WTC11 (cell line): ENCODE measurements at regions not wholly inside any gene's neighbourhood (a gene's known extent, or its start where the extent isn't known, plus 50 kb on each side); places are given as distances from the start of the nearest gene placed in this dataset.

Experiments
- ATAC-seq: fragments of 200-7000 bp; cut with Tn5 transposase; 2 replicates; pipeline ENCODE4 v1.10.0; 2021; ENCODE audit warnings: mild to moderate bottlenecking, moderate library complexity
- CTCF ChIA-PET: fragments of 300-600 bp; sonication (Branson Sonifier 250); formaldehyde crosslinking; loops from one replicate; lab custom pipeline; 2021; ENCODE audit warnings: antibody characterized with exemption; lab: Charles Lee
- POLR2A ChIA-PET: fragments of 350-600 bp; sonication (Branson Sonifier 250); formaldehyde crosslinking; loops from one replicate; lab custom pipeline; 2021; ENCODE audit warnings: antibody characterized with exemption; lab: Charles Lee
- DNase-seq: peaks from one replicate; pipeline ENCODE4 v3.0.0; 2021; ENCODE audit warnings: low spot score
- H3K27ac Mint-ChIP-seq: 2 replicates; pipeline ENCODE4 v1.8.0; 2021; ENCODE audit warnings: mixed read lengths
- H3K27me3 Mint-ChIP-seq: 2 replicates; pipeline ENCODE4 v1.8.0; 2021; ENCODE audit warnings: low read depth, mild to moderate bottlenecking, moderate library complexity, mixed read lengths
- H3K36me3 Mint-ChIP-seq: 2 replicates; pipeline ENCODE4 v1.8.0; 2021; ENCODE audit warnings: mixed read lengths
- H3K4me1 Mint-ChIP-seq: 2 replicates; pipeline ENCODE4 v1.8.0; 2022; ENCODE audit warnings: mixed read lengths
- H3K4me3 Mint-ChIP-seq: 2 replicates; pipeline ENCODE4 v1.8.0; 2021; ENCODE audit warnings: mild to moderate bottlenecking, moderate library complexity, mixed read lengths
- H3K9me3 Mint-ChIP-seq: 2 replicates; pipeline ENCODE4 v1.8.0; 2021; ENCODE audit warnings: mixed read lengths
- AFF4 ChIP-seq: sonication (generic); formaldehyde crosslinking; IDR thresholded peaks from 2 replicates; pipeline ENCODE4 v1.8.1; 2023; ENCODE audit warnings: mild to moderate bottlenecking, missing genetic modification reagents, borderline replicate concordance
- ARID4B ChIP-seq: sonication (generic); formaldehyde crosslinking; IDR thresholded peaks from 2 replicates; pipeline ENCODE4 v1.8.0; 2023; ENCODE audit warnings: missing genetic modification reagents, mild to moderate bottlenecking, borderline replicate concordance
- EMX1 ChIP-seq: fragments of 250-450 bp; sonication (Bioruptor Pico); IDR thresholded peaks from 2 replicates; pipeline ENCODE4 v1.8.0; 2021; ENCODE audit warnings: mild to moderate bottlenecking
- IRF2 ChIP-seq: sonication (generic); formaldehyde crosslinking; IDR thresholded peaks from 2 replicates; pipeline ENCODE4 v1.8.0; 2022; ENCODE audit warnings: low read depth, missing genetic modification reagents, borderline replicate concordance
- MLX ChIP-seq: sonication (generic); formaldehyde crosslinking; IDR thresholded peaks from 2 replicates; pipeline ENCODE4 v1.8.1; 2023; ENCODE audit warnings: mild to moderate bottlenecking, missing genetic modification reagents, moderate library complexity
- PRDM15 ChIP-seq: sonication (generic); formaldehyde crosslinking; IDR thresholded peaks from 2 replicates; pipeline ENCODE4 v1.8.0; 2022; ENCODE audit warnings: missing genetic modification reagents
- PREB ChIP-seq: sonication (generic); formaldehyde crosslinking; IDR thresholded peaks from 2 replicates; pipeline ENCODE4 v1.8.1; 2022; ENCODE audit warnings: mild to moderate bottlenecking, missing genetic modification reagents, moderate library complexity, borderline replicate concordance
- RELA ChIP-seq: sonication (generic); formaldehyde crosslinking; IDR thresholded peaks from 2 replicates; pipeline ENCODE4 v1.8.1; 2022; ENCODE audit warnings: missing genetic modification reagents, mild to moderate bottlenecking, borderline replicate concordance
- TEAD1 ChIP-seq: sonication (generic); formaldehyde crosslinking; IDR thresholded peaks from 2 replicates; pipeline ENCODE4 v1.8.0; 2022; ENCODE audit warnings: mild to moderate bottlenecking, missing genetic modification reagents
- TP53 ChIP-seq: sonication (generic); formaldehyde crosslinking; IDR thresholded peaks from 2 replicates; pipeline ENCODE4 v1.8.1; 2023; ENCODE audit warnings: mild to moderate bottlenecking, missing genetic modification reagents
- ZNF219 ChIP-seq: sonication (generic); formaldehyde crosslinking; IDR thresholded peaks from 2 replicates; pipeline ENCODE4 v1.8.0; 2023; ENCODE audit warnings: missing genetic modification reagents, mild to moderate bottlenecking, borderline replicate concordance
- ZNF232 ChIP-seq: sonication (generic); formaldehyde crosslinking; IDR thresholded peaks from 2 replicates; pipeline ENCODE4 v1.8.0; 2022; ENCODE audit warnings: mild to moderate bottlenecking, missing genetic modification reagents
- ZNF396 ChIP-seq: fragments of 250-450 bp; sonication (Bioruptor Pico); IDR thresholded peaks from 2 replicates; pipeline ENCODE4 v1.8.0; 2021; ENCODE audit warnings: mild to moderate bottlenecking, moderate library complexity, borderline replicate concordance
- TF ChIP-seq, protein P1 (sequence below): fragments of 250-450 bp; sonication (Bioruptor Pico); IDR thresholded peaks from 2 replicates; pipeline ENCODE4 v1.9.0; 2021; ENCODE audit warnings: mild to moderate bottlenecking

DNA sequence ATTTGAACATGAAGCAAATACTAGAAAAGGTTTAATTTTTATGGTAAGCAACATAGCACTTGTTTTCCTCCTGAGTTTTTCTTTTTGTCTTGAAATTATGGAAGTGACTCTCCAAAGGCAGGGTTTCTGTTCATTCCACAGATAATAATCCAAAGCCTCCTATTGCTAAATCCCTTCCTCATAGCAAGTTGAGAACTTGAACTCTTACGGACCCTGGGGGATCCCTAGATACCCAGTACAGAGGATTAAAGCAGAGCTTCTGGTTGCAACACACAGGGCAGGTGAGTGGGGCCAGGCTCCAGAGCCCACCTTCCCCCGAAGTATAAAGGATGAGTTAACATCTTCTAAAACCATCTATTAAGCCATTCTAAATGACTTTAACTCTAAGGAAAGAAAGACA, 294.1 kb downstream of the RMST start (continued):
- TF ChIP-seq, protein P1, sequence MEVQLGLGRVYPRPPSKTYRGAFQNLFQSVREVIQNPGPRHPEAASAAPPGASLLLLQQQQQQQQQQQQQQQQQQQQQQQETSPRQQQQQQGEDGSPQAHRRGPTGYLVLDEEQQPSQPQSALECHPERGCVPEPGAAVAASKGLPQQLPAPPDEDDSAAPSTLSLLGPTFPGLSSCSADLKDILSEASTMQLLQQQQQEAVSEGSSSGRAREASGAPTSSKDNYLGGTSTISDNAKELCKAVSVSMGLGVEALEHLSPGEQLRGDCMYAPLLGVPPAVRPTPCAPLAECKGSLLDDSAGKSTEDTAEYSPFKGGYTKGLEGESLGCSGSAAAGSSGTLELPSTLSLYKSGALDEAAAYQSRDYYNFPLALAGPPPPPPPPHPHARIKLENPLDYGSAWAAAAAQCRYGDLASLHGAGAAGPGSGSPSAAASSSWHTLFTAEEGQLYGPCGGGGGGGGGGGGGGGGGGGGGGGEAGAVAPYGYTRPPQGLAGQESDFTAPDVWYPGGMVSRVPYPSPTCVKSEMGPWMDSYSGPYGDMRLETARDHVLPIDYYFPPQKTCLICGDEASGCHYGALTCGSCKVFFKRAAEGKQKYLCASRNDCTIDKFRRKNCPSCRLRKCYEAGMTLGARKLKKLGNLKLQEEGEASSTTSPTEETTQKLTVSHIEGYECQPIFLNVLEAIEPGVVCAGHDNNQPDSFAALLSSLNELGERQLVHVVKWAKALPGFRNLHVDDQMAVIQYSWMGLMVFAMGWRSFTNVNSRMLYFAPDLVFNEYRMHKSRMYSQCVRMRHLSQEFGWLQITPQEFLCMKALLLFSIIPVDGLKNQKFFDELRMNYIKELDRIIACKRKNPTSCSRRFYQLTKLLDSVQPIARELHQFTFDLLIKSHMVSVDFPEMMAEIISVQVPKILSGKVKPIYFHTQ: no peak
- TF ChIP-seq PREB (no peak), RELA (CRISPR knock-in tag) (no peak), TEAD1 (CRISPR knock-in tag) (no peak), TP53 (CRISPR knock-in tag) (no peak), IRF2 (no peak), EMX1 (CRISPR knock-in tag) (no peak), PRDM15 (CRISPR knock-in tag) (no peak)

DNA sequence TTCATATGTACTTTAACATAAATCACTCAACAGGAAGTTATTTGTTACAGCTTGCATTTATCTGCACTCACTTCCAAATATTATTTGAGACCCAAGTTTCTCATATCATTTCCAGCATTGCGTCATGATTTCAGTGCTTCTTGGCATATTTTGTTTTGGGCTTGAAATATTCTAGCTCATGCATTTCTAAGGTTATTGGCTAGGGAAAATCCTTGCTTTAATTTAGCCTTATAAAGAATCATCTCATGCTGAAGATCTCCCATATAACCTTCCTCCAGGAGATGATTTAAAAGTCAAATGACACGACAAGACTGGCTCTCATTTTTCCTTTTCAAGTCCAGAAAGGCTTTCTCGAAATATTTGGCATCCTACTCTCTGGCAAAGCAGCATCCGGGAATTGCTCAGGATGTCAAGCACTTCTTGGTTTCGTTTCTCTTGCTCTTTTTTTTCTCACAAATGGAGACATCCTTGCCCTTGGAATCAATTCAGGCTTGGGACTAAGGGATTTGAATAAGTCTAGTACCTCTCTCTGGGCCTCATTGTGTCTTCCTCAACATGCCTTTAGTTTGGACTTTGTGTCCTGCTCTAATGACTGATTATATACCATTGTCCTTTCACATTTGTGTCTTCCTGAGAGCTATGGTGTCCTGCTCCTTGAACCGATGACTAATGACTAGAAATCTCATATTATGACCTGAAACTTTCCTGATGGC, 295.0 kb downstream of the RMST start:
- Mint-ChIP-seq H3K27ac (no peak overlapping the region), H3K9me3 (peaks cover 10% of the 10 kb centered on the region), H3K36me3 (peaks cover 9% of the 10 kb centered on the region), H3K4me3 (no peak overlapping the region), H3K27me3 (no peaks in the 10 kb centered on the region), H3K4me1 (peaks cover 13% of the 10 kb centered on the region; the same call in 1 of the 2 replicates)
- POLR2A ChIA-PET: no interaction called here
- no peak for DNase-seq
- no peak for ATAC-seq
- CTCF ChIA-PET: no interaction called here
- no peak for TF ChIP-seq ARID4B (CRISPR knock-in tag)
- no peak for TF ChIP-seq MLX (CRISPR knock-in tag)
- TF ChIP-seq ZNF396: no peak
- TF ChIP-seq AFF4: no peak
- no peak for TF ChIP-seq ZNF219 (CRISPR knock-in tag)
- TF ChIP-seq, protein P1: no peak
- no peak for TF ChIP-seq ZNF232 (CRISPR knock-in tag)
